Left lung (tissue), 4 donors: ENCODE measurements at regions not wholly inside any gene's neighbourhood (a gene's known extent, or its start where the extent isn't known, plus 50 kb on each side); places are given as distances from the start of the nearest gene placed in this dataset.

Experiments used
- ATAC-seq: fragments of 200-7000 bp; cut with Tn5 transposase; one replicate; pipeline ENCODE4 v1.9.1; 2020; ENCODE audit warnings: moderate library complexity
- DNase-seq, 4 donors: peaks; one replicate each; pipeline ENCODE4 v3.0.0-alpha.2; 2013 to 2020
- H3K27ac ChIP-seq, 2 donors: fragments of 200-600 bp; sonication (generic) in 1 of 2; one replicate each; pipeline versions ENCODE4 v1.5.0 to v1.8.0; 2020 to 2021
- H3K27me3 ChIP-seq, 2 donors: fragments of 200-600 bp; sonication (generic) in 1 of 2; one replicate each; pipeline versions ENCODE4 v1.5.0 to v1.8.0; 2020 to 2021
- H3K36me3 ChIP-seq, 2 donors: fragments of 200-600 bp; sonication (generic) in 1 of 2; one replicate each; pipeline versions ENCODE4 v1.5.0 to v1.8.0; 2020 to 2021
- H3K4me1 ChIP-seq, 2 donors: fragments of 200-600 bp; one replicate each; pipeline ENCODE4 v1.8.0; 2021
- H3K4me3 ChIP-seq, 2 donors: fragments of 200-600 bp; sonication (generic) in 1 of 2; one replicate each; pipeline versions ENCODE4 v1.5.0 to v1.8.0; 2020 to 2021; ENCODE audit warnings: mild to moderate bottlenecking in 1 of 2
- H3K9me3 ChIP-seq, 2 donors: fragments of 200-600 bp; sonication (generic) in 1 of 2; one replicate each; pipeline versions ENCODE4 v1.5.0 to v1.8.0; 2020 to 2021
- CTCF ChIP-seq, 2 donors: fragments of 200-600 bp; sonication (generic) in 1 of 2; IDR thresholded peaks; one replicate each; pipeline versions ENCODE4 v1.5.0 to v1.8.0; 2021; ENCODE audit warnings: antibody characterized with exemption in 2 of 2
- intact Hi-C, 2 donors: fragments of 100-400 bp; cut with DNase I; formaldehyde crosslinking; loops; one replicate each; pipeline versions ENCODE4 v1.11.2 to v1.14.2; 2022
- donor health status: DM: no; HTN: yes; CAD: no.
- donor health status: DM: no; HTN: no; CAD: no.

- no peaks in the 10 kb centered on the region for H3K4me1 ChIP-seq
- H3K27me3 ChIP-seq: no peaks in the 10 kb centered on the region
- TF ChIP-seq CTCF (IDR thresholded peaks at IDR 0.05): no peak
- H3K36me3 ChIP-seq: no peaks in the 10 kb centered on the region
- no peak overlapping the region for H3K4me3 ChIP-seq
- H3K27ac ChIP-seq: no peak overlapping the region
- H3K9me3 ChIP-seq: no peaks in the 10 kb centered on the region
- intact Hi-C loops: no loop called here
- ATAC-seq (no peak), DNase-seq (no peak)
Observed at GRCh38 chr3:18112674-18113375, 312.3 kb downstream of the SATB1 start.

- Histone ChIP-seq H3K9me3 (no peaks in the 10 kb centered on the region), H3K36me3 (no peaks in the 10 kb centered on the region), H3K27ac (no peak overlapping the region), H3K27me3 (no peaks in the 10 kb centered on the region), H3K4me3 (no peak overlapping the region), H3K4me1 (no peaks in the 10 kb centered on the region)
- ATAC-seq (no peak), DNase-seq (no peak)
- TF ChIP-seq CTCF (IDR thresholded peaks at IDR 0.05): no peak
- intact Hi-C loops: no loop called here
Observed at GRCh38 chr3:18111796-18112232, 313.3 kb downstream of the SATB1 start.

- DNase-seq: no peak
- H3K27me3 ChIP-seq: no peaks in the 10 kb centered on the region
- ATAC-seq: no peak
- H3K27ac ChIP-seq: no peak overlapping the region
- no peaks in the 10 kb centered on the region for H3K4me1 ChIP-seq
- no peaks in the 10 kb centered on the region for H3K9me3 ChIP-seq
- H3K4me3 ChIP-seq: no peak overlapping the region
- no peak for TF ChIP-seq CTCF (IDR thresholded peaks at IDR 0.05)
- no peaks in the 10 kb centered on the region for H3K36me3 ChIP-seq
- intact Hi-C loops: no loop called here
Observed at GRCh38 chr3:18103591-18103990, 321.5 kb downstream of the SATB1 start.

GRCh38 chr3:18100121-18100520 lies 325.0 kb downstream of the SATB1 start:
- H3K27ac ChIP-seq: no peak overlapping the region
- no peaks in the 10 kb centered on the region for H3K27me3 ChIP-seq
- no peak for TF ChIP-seq CTCF (IDR thresholded peaks at IDR 0.05)
- ATAC-seq (no peak), DNase-seq (no peak)
- H3K4me3 ChIP-seq: no peak overlapping the region
- no peaks in the 10 kb centered on the region for H3K4me1 ChIP-seq
- no peaks in the 10 kb centered on the region for H3K36me3 ChIP-seq
- intact Hi-C loops: no loop called here
- peaks cover 0 to 13% of the 10 kb centered on the region in 2 donors for H3K9me3 ChIP-seq

- Histone ChIP-seq H3K27ac (no peak overlapping the region), H3K9me3 (peaks cover 0 to 13% of the 10 kb centered on the region in 2 donors), H3K4me1 (no peaks in the 10 kb centered on the region), H3K4me3 (no peak overlapping the region), H3K36me3 (no peaks in the 10 kb centered on the region), H3K27me3 (no peaks in the 10 kb centered on the region)
- ATAC-seq (no peak), DNase-seq (no peak)
- intact Hi-C loops: no loop called here
- TF ChIP-seq CTCF (IDR thresholded peaks at IDR 0.05): no peak
Observed at GRCh38 chr3:18099611-18100010, 325.5 kb downstream of the SATB1 start.
